Astrocyte (in vitro differentiated cells and primary cell): ENCODE measurements at regions not wholly inside any gene's neighbourhood (a gene's known extent, or its start where the extent isn't known, plus 50 kb on each side); places are given as distances from the start of the nearest gene placed in this dataset.

Experiments used
- DNase-seq: peaks from one replicate; pipeline ENCODE4 v3.0.0-alpha.2; 2010; ENCODE audit warnings: low read depth
- FAIRE-seq: peaks from 2 replicates; lab custom pipeline; 2011; peaks lifted over from hg19 to GRCh38; lab: Jason Lieb, UNC
- H2AFZ ChIP-seq: 2 replicates; pipeline ENCODE4 v1.6.0; 2012; ENCODE audit warnings: low read depth, low read length, inconsistent platforms
- H3K27ac ChIP-seq: 2 replicates; pipeline ENCODE4 v1.5.1; 2011; ENCODE audit warnings: low read depth, low read length, inconsistent platforms
- H3K27me3 ChIP-seq: 2 replicates; pipeline ENCODE4 v1.6.0; 2011; ENCODE audit warnings: low read length, inconsistent platforms; ENCODE audit not compliant: insufficient read depth
- H3K36me3 ChIP-seq: 2 replicates; pipeline ENCODE4 v1.5.1; 2011; ENCODE audit warnings: low read length, inconsistent platforms; ENCODE audit not compliant: insufficient read depth
- H3K4me1 ChIP-seq: 2 replicates; pipeline ENCODE4 v1.5.1; 2011; ENCODE audit warnings: low read length, inconsistent platforms; ENCODE audit not compliant: insufficient read depth
- H3K4me2 ChIP-seq: 2 replicates; pipeline ENCODE4 v1.6.0; 2012; ENCODE audit warnings: low read length, inconsistent platforms
- H3K4me3 ChIP-seq: 2 replicates; pipeline ENCODE4 v1.5.1; 2011; ENCODE audit warnings: low read depth, mild to moderate bottlenecking, low read length, inconsistent platforms; ENCODE audit not compliant: insufficient read depth
- H3K79me2 ChIP-seq: 2 replicates; pipeline ENCODE4 v1.6.0; 2012; ENCODE audit warnings: mild to moderate bottlenecking, low read length, inconsistent platforms; ENCODE audit not compliant: insufficient read depth
- H3K9ac ChIP-seq: 2 replicates; pipeline ENCODE4 v1.6.0; 2012; ENCODE audit warnings: mild to moderate bottlenecking, low read length, inconsistent platforms
- H3K9me3 ChIP-seq: 2 replicates; pipeline ENCODE4 v1.5.1; 2012; ENCODE audit warnings: low read depth, mild to moderate bottlenecking, low read length, inconsistent platforms; ENCODE audit not compliant: insufficient read depth
- H4K20me1 ChIP-seq: 2 replicates; pipeline ENCODE4 v1.6.0; 2012; ENCODE audit warnings: low read length, inconsistent platforms; ENCODE audit not compliant: insufficient read depth
- H3K27ac Mint-ChIP-seq: one replicate; pipeline ENCODE4 v1.8.0; 2021; ENCODE audit warnings: mild to moderate bottlenecking, mixed read lengths; ENCODE audit not compliant: unreplicated experiment
- H3K27me3 Mint-ChIP-seq: one replicate; pipeline ENCODE4 v1.8.0; 2021; ENCODE audit warnings: low read depth, mixed read lengths; ENCODE audit not compliant: unreplicated experiment
- H3K36me3 Mint-ChIP-seq: one replicate; pipeline ENCODE4 v1.8.0; 2021; ENCODE audit warnings: low read depth, mixed read lengths; ENCODE audit not compliant: unreplicated experiment
- H3K4me1 Mint-ChIP-seq: one replicate; pipeline ENCODE4 v1.8.0; 2021; ENCODE audit warnings: low read depth, mixed read lengths; ENCODE audit not compliant: unreplicated experiment
- H3K4me3 Mint-ChIP-seq: one replicate; pipeline ENCODE4 v1.8.0; 2021; ENCODE audit warnings: mild to moderate bottlenecking, moderate library complexity, mixed read lengths; ENCODE audit not compliant: unreplicated experiment
- H3K9me3 Mint-ChIP-seq: one replicate; pipeline ENCODE4 v1.8.0; 2021; ENCODE audit warnings: mild to moderate bottlenecking, mixed read lengths; ENCODE audit not compliant: unreplicated experiment
- EZH2 ChIP-seq: IDR thresholded peaks from 2 replicates; pipeline ENCODE4 v1.6.1; 2012; ENCODE audit warnings: mild to moderate bottlenecking, low read length, inconsistent platforms; ENCODE audit not compliant: insufficient read depth
- TF ChIP-seq, protein P1 (sequence below): IDR thresholded peaks from 2 replicates; pipeline ENCODE4 v1.5.1; 2011; ENCODE audit warnings: low read depth, mild to moderate bottlenecking, inconsistent platforms, low read length, moderate library complexity; ENCODE audit not compliant: insufficient read depth

DNA sequence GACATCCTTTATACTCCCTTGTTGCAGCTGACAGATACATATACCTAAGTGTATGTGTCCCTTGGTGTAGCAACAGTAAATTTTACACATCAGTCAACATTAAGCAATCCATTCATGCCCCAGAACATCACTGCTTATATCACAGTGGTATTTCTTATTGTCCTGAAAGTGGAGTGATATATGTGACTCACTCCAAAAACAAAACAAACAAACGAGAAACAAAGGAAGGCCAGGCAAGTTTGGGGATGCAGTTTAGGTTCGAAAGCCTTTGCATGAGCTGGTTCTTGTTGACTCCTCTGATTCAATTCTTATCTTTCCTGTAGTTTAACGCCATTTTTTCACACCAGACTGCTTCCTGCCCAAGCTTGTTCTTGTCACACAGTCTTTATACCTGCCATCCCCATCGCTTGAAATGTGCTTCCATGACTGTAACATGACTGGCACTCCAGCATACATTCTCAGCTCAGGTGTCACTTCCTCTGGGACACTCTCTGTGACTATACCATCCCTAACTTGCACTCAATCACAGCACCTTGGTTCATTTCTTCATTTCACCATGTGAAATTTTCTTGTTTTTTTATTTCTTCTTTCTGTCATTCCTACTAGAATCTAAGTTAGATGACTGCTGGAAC lies 125.0 kb upstream of the TSHZ2 start:
- H3K36me3 Mint-ChIP-seq = peaks cover 2% of the 10 kb centered on the region
- DNase-seq (no peak), FAIRE-seq (no peak)
- H3K9me3 Mint-ChIP-seq = peaks cover 4% of the 10 kb centered on the region
- peaks cover 3% of the 10 kb centered on the region for H3K27me3 Mint-ChIP-seq
- H3K4me1 Mint-ChIP-seq = no peaks in the 10 kb centered on the region
- no peak overlapping the region for H2AFZ ChIP-seq
- H3K9me3 ChIP-seq = no peaks in the 10 kb centered on the region
- H3K36me3 ChIP-seq = no peaks in the 10 kb centered on the region
- H3K27ac Mint-ChIP-seq = no peak overlapping the region
- no peaks in the 10 kb centered on the region for H3K4me1 ChIP-seq
- no peak overlapping the region for H3K9ac ChIP-seq
- H3K4me3 Mint-ChIP-seq = no peak overlapping the region
- H3K4me2 ChIP-seq = no peak overlapping the region
- no peak overlapping the region for H3K27ac ChIP-seq
- H3K27me3 ChIP-seq = no peaks in the 10 kb centered on the region
- no peaks in the 10 kb centered on the region for H4K20me1 ChIP-seq
- no peak overlapping the region for H3K4me3 ChIP-seq
- TF ChIP-seq EZH2 = no peak
- TF ChIP-seq, protein P1, sequence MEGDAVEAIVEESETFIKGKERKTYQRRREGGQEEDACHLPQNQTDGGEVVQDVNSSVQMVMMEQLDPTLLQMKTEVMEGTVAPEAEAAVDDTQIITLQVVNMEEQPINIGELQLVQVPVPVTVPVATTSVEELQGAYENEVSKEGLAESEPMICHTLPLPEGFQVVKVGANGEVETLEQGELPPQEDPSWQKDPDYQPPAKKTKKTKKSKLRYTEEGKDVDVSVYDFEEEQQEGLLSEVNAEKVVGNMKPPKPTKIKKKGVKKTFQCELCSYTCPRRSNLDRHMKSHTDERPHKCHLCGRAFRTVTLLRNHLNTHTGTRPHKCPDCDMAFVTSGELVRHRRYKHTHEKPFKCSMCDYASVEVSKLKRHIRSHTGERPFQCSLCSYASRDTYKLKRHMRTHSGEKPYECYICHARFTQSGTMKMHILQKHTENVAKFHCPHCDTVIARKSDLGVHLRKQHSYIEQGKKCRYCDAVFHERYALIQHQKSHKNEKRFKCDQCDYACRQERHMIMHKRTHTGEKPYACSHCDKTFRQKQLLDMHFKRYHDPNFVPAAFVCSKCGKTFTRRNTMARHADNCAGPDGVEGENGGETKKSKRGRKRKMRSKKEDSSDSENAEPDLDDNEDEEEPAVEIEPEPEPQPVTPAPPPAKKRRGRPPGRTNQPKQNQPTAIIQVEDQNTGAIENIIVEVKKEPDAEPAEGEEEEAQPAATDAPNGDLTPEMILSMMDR = no peak
- no peaks in the 10 kb centered on the region for H3K79me2 ChIP-seq

DNA sequence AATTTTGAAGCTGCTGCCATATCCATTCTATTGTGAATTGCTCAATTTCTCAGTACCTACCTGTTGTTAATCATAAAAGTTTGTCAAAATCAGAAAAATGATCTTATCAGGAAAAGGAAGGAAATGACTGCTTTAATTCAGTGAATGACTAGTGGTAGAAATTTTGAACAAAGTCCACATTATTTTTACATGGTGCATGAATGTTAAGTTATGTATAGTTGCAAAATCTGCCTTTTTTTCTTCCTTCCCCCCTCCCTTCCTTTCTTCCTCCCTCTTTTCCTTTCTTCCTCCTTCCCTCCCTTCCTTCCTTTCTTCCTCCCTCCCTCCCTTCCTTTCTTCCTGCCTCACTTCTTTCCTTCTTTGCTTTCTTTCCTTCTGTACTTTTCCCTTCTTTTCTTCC lies 127.1 kb upstream of the TSHZ2 start:
- no peaks in the 10 kb centered on the region for H4K20me1 ChIP-seq
- no peak overlapping the region for H3K4me3 ChIP-seq
- H3K9ac ChIP-seq = no peak overlapping the region
- no peaks in the 10 kb centered on the region for H3K4me1 Mint-ChIP-seq
- H2AFZ ChIP-seq = no peak overlapping the region
- no peaks in the 10 kb centered on the region for H3K27me3 ChIP-seq
- no peak overlapping the region for H3K27ac ChIP-seq
- no peaks in the 10 kb centered on the region for H3K9me3 Mint-ChIP-seq
- H3K4me2 ChIP-seq = no peak overlapping the region
- no peak overlapping the region for H3K4me3 Mint-ChIP-seq
- H3K36me3 Mint-ChIP-seq = no peaks in the 10 kb centered on the region
- no peaks in the 10 kb centered on the region for H3K9me3 ChIP-seq
- no peaks in the 10 kb centered on the region for H3K79me2 ChIP-seq
- no peak for FAIRE-seq
- DNase-seq = no peak
- H3K36me3 ChIP-seq = no peaks in the 10 kb centered on the region
- H3K4me1 ChIP-seq = no peaks in the 10 kb centered on the region
- H3K27me3 Mint-ChIP-seq = peaks cover 4% of the 10 kb centered on the region
- TF ChIP-seq, protein P1 = no peak
- no peak for TF ChIP-seq EZH2
- H3K27ac Mint-ChIP-seq = no peak overlapping the region

DNA sequence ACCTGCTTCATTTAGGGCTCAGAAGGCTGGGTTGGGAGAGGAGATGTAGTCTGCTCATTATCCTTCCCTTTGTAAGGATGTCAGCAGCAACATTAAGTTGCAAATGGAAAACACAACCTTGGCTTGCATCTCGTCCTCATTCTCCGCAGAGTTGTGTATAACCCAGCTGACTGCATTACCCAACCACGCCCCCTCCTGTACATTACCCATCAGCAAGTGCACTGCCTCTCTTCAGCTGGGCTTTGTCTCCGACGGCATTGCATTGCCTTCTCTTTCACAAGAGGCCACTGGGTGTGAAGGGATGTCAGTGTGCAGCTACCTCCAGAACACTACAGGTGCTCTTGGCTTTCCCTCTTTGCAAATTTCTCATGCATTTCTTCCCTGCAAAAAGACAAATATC lies 128.7 kb upstream of the TSHZ2 start:
- FAIRE-seq (no peak), DNase-seq (no peak)
- Mint-ChIP-seq H3K27me3 (peaks cover 15% of the 10 kb centered on the region), H3K4me1 (no peaks in the 10 kb centered on the region), H3K36me3 (no peaks in the 10 kb centered on the region), H3K9me3 (no peaks in the 10 kb centered on the region), H3K27ac (no peak overlapping the region), H3K4me3 (no peak overlapping the region)
- H3K4me2 ChIP-seq = no peak overlapping the region
- no peaks in the 10 kb centered on the region for H3K27me3 ChIP-seq
- no peak overlapping the region for H2AFZ ChIP-seq
- no peak overlapping the region for H3K4me3 ChIP-seq
- no peak for TF ChIP-seq EZH2
- TF ChIP-seq, protein P1 = no peak
- no peak overlapping the region for H3K9ac ChIP-seq
- H3K79me2 ChIP-seq = no peaks in the 10 kb centered on the region
- no peaks in the 10 kb centered on the region for H3K4me1 ChIP-seq
- no peaks in the 10 kb centered on the region for H3K36me3 ChIP-seq
- H3K9me3 ChIP-seq = no peaks in the 10 kb centered on the region
- H3K27ac ChIP-seq = no peak overlapping the region
- H4K20me1 ChIP-seq = no peaks in the 10 kb centered on the region
